ENCODE measurements at regions not wholly inside any gene's neighbourhood (a gene's known extent, or its start where the extent isn't known, plus 50 kb on each side); places are given as distances from the start of the nearest gene placed in this dataset.

DNA sequence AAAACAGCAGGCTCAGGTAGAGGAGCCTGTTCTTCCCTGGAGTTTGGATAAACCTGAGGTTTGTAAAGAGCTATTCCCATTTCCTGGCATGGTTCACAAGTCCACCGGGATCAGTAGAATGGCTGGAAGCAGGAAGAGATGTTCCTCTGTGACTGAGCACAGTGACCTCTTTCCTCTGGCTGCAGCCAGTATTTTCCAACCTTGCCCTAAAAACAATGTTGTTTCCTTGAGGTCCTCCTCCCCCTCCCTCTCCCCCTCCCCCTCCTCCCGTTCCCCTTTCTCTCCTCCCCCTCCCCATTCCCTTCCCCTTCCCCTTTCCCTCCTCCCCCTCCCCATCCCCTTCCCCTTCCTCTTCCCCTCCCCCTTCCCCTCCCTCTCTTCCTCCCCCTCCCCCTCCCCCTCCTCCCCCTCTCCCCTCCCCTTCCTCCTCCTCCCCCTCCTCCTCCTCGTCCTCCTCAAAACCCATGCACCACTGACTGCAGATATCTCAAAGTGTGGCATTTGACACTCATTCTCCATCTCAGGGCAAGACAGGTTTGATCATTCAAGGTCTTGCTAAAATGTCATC, 58.9 kb upstream of the MON1B start:
- no peak for ATAC-seq
- intact Hi-C loops (cut with micrococcal nuclease; ENCODE audit: unreplicated experiment): no loop called here
- TF ChIP-seq SIN3A (IDR thresholded peaks at IDR 0.05; ENCODE audit: borderline replicate concordance, insufficient read depth, low read depth, low read length) (no peak), POLR2AphosphoS5 (IDR thresholded peaks at IDR 0.05; ENCODE audit: low read depth, low read length) (no peak), TCF7L2 (IDR thresholded peaks at IDR 0.05; ENCODE audit: low read depth, low read length) (no peak), REST (IDR thresholded peaks at IDR 0.05; ENCODE audit: insufficient read depth in 1 of 2, low read depth in 2 of 2, low read length in 1 of 2) (no peak)
- TF ChIP-seq, protein P1, sequence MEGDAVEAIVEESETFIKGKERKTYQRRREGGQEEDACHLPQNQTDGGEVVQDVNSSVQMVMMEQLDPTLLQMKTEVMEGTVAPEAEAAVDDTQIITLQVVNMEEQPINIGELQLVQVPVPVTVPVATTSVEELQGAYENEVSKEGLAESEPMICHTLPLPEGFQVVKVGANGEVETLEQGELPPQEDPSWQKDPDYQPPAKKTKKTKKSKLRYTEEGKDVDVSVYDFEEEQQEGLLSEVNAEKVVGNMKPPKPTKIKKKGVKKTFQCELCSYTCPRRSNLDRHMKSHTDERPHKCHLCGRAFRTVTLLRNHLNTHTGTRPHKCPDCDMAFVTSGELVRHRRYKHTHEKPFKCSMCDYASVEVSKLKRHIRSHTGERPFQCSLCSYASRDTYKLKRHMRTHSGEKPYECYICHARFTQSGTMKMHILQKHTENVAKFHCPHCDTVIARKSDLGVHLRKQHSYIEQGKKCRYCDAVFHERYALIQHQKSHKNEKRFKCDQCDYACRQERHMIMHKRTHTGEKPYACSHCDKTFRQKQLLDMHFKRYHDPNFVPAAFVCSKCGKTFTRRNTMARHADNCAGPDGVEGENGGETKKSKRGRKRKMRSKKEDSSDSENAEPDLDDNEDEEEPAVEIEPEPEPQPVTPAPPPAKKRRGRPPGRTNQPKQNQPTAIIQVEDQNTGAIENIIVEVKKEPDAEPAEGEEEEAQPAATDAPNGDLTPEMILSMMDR (IDR thresholded peaks at IDR 0.05): no peak
- POLR2A ChIA-PET: no interaction called here
- Histone ChIP-seq H3K36me3 (ENCODE audit: control insufficient read depth, insufficient read depth, low read length) (no peaks in the 10 kb centered on the region), H3K27ac (ENCODE audit: low read length) (no peak overlapping the region), H3K4me3 (ENCODE audit: low read depth in 2 of 2, low read length in 2 of 2) (no peak overlapping the region), H3K9me3 (ENCODE audit: control insufficient read depth, insufficient read depth, low read depth, low read length) (no peaks in the 10 kb centered on the region), H3K27me3 (ENCODE audit: control insufficient read depth, insufficient read depth, low read length) (no peaks in the 10 kb centered on the region), H3K4me1 (ENCODE audit: control insufficient read depth, insufficient read depth, low read length) (no peaks in the 10 kb centered on the region)
- BruUV-seq (replicated peaks): no TSS peak
- in situ Hi-C loops (cut with HindIII; ENCODE audit: low pct_unique_long_range_greater_than_20kb, low sequenced_read_pairs): no loop called here
- DNase-seq (ENCODE audit: low read depth, low spot score): no peak
- CTCF ChIA-PET: no interaction called here

DNA sequence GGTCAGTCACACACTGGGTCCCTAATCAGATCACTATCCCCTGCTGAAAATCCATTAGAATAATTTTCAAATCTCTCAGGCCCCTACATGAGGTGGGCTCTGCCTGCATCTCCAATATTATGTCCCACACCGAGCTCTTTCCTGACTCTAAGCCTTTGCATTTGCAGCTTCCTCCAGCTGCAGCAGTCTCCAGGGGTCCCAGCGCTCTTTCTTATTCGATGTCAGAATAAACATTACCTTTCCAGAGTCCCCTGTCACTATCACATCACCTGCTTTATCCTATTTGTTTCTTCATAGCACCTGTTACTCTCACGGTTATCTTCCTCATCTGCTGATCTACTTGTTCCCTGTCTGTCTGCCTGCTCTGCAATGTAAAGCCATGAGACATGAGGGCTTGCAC, 57.3 kb upstream of the MON1B start:
- Histone ChIP-seq H3K27ac (ENCODE audit: low read length) (no peak overlapping the region), H3K27me3 (ENCODE audit: control insufficient read depth, insufficient read depth, low read length) (no peaks in the 10 kb centered on the region), H3K9me3 (ENCODE audit: control insufficient read depth, insufficient read depth, low read depth, low read length) (no peaks in the 10 kb centered on the region), H3K4me3 (ENCODE audit: low read depth in 2 of 2, low read length in 2 of 2) (no peak overlapping the region), H3K4me1 (ENCODE audit: control insufficient read depth, insufficient read depth, low read length) (no peaks in the 10 kb centered on the region), H3K36me3 (ENCODE audit: control insufficient read depth, insufficient read depth, low read length) (no peaks in the 10 kb centered on the region)
- ChIA-PET CTCF (no interaction called here), POLR2A (no interaction called here)
- DNase-seq (ENCODE audit: low read depth, low spot score): no peak
- intact Hi-C loops (cut with micrococcal nuclease; ENCODE audit: unreplicated experiment) (no loop called here), in situ Hi-C loops (cut with HindIII; ENCODE audit: low pct_unique_long_range_greater_than_20kb, low sequenced_read_pairs) (no loop called here)
- no peak for TF ChIP-seq POLR2AphosphoS5 (IDR thresholded peaks at IDR 0.05; ENCODE audit: low read depth, low read length)
- no peak for TF ChIP-seq SIN3A (IDR thresholded peaks at IDR 0.05; ENCODE audit: borderline replicate concordance, insufficient read depth, low read depth, low read length)
- no peak for TF ChIP-seq REST (IDR thresholded peaks at IDR 0.05; ENCODE audit: insufficient read depth in 1 of 2, low read depth in 2 of 2, low read length in 1 of 2)
- TF ChIP-seq, protein P1 (IDR thresholded peaks at IDR 0.05): no peak
- TF ChIP-seq TCF7L2 (IDR thresholded peaks at IDR 0.05; ENCODE audit: low read depth, low read length): no peak
- no peak for ATAC-seq
- no TSS peak for BruUV-seq (replicated peaks)
